ENCODE measurements at regions not wholly inside any gene's neighbourhood (a gene's known extent, or its start where the extent isn't known, plus 50 kb on each side); places are given as distances from the start of the nearest gene placed in this dataset.
A peak's percentile ranks its signal among the peaks of the same experiment; 100 is the strongest.
"Not testable (repeated sequence)": the region's sequence is repeated elsewhere in the genome, so short reads cannot be mapped to it uniquely, and the experiment has no call there.

DNA sequence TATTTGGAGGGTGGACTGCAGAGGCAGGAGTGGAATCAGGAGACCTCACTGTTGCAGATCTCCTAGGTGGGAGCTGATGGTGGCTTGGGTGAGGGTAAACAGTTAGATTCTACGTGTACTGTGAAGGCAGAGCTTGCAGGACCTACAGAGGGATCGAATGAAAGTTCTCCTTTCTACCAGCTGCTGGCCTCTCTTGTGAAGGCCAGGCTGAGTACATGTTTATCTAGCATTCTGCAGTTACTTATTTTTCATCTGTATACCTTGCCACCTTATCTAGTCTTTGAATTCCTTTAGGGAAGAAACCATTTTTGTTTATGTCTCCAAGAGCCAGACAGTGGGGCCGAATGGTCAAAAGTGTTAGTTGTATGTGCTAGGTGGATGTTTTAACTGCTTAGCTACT lies 57.6 kb downstream of the PTTG1 start:
- DNase-seq (ENCODE audit: low spot score), result no peak

DNA sequence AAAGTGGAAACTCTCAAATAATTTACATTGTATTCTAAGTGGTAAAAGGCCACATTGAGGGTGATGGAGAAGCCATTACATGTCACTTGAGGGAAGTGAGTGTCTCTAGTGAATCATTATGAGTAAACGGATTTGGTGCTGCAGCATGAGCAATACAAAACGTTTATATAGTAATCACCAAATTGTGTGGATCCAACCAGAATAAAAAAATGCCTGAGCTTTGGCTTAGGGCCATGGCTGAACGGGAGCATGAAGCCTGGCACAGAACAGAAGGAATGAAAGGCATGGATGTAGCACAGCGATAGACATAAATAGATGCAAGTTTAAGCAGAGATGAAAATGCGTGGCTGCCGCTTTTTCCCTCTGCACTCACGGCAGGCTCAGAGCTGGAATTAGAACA lies 58.3 kb downstream of the PTTG1 start:
- no peak for DNase-seq (ENCODE audit: low spot score)

DNA sequence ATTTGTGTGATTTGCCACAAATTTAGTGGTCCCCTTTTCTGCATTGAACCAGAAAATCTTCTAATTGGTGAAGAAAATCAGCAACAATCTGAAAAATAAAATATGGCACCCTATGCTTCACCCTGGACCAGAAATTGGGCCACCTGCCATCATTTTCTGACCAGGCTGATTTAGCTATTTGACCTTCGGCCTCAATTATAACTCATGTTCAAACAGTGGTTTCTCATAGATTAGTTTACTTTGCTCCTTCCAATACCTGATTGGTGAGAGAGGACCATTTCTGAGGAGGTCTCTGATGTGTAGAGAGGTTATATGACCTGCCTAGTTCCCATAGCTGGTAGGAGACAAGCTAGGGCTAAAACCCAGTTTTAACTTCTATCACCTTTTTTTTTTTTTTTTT lies 59.0 kb downstream of the PTTG1 start:
- DNase-seq (ENCODE audit: low spot score), result no peak

DNA sequence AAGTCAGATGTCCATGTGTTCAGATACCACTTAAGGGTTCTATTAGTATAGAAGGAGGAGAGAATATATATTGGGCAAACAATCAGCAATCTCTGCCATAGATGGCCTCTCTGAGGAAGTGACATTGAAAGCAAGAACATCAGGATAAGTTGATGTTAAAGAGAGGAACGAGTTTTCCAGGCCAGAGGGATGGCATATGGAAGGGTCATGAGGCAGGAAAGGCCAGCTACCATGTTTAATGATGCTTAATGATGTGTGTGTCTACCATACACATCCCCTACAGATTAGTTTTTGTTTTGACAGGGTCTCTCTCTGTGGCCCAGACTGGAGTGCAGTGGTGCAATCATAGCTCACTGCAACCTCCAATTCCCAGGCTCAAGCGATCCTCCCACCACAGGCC lies 63.0 kb downstream of the PTTG1 start:
- DNase-seq (ENCODE audit: low spot score), result no peak

DNA sequence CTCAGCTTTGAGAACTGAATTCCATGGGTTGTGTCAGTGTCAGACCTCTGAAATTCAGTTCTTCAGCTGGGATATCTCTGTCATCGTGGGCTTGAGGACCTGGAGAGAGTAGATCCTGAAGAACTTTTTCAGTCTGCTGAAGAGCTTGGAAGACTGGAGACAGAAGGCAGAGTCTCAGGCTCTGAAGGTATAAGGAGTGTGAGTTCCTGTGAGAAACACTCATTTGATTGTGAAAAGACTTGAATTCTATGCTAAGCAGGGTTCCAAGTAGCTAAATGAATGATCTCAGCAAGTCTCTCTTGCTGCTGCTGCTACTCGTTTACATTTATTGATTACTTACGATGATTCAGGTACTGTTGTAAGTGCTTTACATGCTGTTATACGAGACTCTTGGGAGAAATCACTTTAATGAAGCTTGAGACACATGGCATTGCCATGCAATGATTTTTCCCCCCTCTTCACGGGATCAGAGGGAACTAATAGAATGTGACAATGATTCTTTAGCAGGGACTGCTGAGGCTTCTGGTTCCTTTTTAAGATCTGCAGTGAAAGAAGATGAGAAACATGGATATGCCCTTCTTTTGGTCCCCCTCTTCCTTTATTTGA lies 63.8 kb downstream of the PTTG1 start:
- no peak for DNase-seq (ENCODE audit: low spot score)

DNA sequence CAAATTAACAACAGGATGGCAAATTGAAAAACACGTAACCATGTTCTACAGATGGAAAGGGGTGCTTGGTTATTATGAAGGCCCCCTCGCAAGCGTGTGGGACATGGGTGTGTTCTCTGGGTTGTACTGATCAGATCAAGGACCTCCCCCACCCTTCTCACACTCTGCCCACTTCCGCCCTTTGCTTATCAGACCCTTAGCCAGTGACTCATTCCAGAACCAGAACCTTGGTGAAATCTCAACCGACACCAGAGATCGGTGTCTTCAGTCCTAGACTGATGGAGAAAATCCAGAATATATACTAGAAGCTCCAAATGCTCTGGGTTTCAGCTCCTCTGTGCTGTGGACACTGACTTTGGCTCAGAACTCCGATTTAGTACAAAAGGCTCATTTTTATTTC lies 64.9 kb downstream of the PTTG1 start:
- no peak for DNase-seq (ENCODE audit: low spot score)

DNA sequence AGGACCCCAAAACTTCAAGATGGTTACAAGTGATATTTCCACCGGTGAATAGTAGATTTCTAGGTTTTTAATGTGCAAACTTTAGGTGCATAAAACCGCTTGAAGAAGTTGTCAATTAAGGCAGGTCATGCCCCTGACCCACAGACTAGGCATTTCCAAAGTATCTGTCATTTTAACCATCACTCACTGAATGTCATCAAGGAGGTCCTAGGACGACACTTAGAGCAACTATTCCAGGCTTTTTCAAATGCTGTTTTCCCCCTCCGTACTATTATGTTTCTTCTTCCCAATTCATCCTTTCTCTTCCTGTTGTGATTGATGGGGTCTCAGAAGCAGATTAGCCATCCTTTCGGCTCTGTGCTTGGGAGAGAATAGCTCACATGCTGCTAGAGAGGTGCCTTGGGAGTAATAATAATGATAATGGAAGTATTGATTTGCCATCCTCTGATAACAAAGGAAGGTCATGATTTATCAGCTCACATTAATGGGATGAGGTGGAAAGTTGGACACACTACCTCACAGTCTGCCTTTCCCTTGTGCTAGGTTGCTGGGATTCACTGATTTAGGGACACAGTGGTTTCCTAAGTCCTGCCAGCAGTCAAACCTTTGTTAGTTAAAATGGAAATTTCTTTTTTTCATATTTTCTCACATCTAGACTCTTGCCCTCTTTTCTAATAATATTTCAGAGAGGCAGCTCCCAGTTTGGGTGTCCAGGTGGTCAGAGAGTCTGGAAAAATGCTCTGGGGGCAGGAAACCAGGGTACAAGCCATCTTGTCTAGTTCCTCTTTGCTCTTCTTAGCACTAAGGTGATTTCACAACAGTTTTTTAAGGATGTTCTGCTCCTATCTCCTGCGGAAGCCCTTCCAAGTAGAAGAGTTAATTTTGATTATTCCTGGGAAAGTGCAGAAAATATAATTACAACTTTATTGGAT lies 67.0 kb downstream of the PTTG1 start:
- no peak for DNase-seq (ENCODE audit: low spot score)

DNA sequence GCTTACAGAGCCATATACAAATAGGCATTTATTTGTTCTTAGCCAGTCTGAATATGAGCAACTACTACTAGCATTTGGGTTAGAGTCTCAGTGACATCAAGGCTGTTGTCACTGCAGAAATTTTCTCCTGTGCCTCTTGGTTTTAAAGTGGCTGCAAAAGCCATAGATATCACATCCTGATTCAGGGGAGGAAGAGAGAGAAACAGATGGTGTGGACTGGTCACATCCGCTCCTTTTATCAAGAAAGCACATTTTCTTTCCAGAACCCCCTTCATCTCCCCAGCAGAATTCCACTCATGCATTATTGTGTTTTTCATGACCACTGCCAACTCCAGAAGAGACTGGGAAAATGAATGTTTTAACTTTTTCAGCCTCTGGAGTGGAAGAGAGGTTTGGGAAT lies 69.8 kb downstream of the PTTG1 start:
- DNase-seq (ENCODE audit: low spot score), result no peak

DNA sequence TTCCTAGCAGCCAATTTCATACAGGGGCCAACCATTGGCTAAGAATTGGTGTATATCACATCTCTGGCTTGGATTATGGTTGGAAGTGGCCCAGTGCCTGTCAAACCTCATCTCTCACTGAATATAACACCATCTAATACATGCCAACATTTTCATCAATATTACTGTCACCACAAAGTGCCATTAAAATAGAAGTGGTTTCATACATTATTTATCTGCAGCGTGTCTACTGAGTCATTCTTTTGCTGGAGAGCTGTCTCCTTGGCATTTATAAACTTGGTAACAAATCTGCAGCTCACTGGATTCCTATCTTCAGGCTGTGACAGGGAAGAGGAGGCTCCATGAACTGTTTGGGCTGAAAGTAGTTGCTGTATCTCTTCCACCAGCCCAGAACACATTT lies 70.9 kb downstream of the PTTG1 start:
- no peak for DNase-seq (ENCODE audit: low spot score)

DNA sequence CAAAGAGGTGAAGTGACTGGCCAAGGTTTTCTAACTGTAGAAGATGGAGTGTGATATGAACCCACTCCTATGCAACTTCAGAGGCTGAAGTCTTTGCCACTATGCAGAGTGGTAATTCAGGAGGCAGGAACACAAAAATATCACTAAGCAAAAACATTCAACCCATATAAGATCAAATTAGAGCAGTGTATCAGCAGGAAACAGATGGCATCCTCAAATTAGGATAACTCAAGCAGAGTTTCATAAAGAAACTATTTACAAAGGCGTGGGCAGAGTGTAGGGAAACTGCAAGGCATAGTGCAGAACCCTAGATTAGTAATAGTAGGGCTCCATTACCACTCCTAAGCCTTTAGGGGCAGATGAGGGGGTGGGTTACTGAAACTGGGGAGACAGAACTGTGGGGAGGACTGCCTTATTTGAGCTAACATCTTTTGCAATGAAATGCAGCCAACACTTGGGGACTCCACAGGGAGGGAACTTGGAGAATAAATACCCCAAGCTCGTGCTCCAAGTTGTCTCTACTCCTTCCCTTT lies 72.2 kb downstream of the PTTG1 start:
- no peak for DNase-seq (ENCODE audit: low spot score)

DNA sequence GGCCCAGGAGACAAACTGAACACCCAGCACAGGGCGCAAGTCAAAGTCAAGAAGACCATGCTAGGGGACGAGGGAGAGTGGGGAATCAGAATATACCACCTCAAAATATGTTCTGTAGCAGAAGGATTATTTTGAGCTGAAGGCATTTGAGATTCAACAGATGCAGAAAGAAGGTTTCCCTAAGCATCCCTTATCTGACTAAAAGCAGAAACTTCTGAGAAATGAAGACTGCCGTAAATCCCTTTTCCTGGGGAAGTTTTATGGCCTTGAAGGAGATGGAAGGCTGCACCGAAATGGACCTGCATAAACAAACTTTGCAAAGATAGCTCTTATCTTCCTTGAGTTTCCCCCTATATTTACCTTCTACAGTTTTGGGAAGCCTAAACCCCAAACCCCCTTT lies 72.8 kb downstream of the PTTG1 start:
- DNase-seq (ENCODE audit: low spot score), result no peak

DNA sequence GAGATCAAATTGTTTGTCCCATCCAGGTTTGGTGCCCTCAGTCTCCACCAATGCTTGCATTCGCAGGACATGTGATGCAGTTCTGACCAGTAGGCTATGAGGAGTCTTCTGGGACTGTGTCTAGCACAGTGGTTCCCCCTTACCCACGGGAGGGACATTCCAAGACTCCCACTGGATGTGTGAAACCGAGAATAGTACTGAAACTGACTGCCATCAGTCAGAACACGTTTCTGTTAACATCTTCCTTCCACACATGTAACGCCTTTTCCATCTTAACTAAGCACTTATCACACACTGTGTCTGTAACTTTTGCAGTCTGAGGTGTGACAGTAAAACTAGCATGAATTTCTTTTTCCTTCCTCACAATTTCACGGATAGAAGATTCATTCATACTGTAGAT lies 74.7 kb downstream of the PTTG1 start:
- DNase-seq (ENCODE audit: low spot score), result no peak

DNA sequence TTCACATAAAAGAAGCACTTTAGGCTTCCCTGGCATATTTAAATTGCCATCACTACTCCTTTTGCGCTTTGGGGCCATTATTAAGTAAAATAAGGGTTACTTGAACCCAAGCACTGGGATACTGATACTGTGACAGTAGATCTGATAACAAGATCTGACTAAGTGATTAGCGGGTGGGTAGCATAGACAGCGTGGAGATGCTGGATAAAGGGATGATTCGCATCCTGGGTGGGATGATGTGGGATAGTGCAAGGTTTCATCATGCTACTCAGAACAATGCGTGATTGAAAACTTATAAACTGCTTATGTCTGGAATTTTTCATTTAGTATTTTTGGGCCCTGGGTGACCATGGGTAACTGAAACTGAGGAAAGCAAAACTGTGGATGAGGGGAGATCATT lies 75.1 kb downstream of the PTTG1 start:
- no peak for DNase-seq (ENCODE audit: low spot score)

DNA sequence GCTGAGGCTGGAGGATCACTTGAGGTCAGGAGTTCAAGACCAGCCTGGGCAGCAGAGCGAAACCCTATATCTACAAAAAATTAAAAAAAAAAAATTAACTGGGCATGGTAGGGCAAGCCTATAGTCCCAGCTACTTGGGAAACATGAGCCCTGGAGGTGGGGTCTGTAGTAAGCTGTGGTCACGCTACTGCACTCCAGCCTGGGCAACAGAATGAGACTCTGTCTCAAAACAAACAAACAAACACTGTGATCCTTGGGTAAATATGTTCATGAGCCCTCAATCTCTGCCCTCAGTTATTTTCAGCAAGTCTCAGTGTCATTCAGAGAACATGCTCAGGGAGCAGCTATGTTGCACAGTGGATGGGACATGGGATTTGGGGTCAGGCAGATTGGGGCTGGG lies 76.2 kb downstream of the PTTG1 start:
- no peak for DNase-seq (ENCODE audit: low spot score)

DNA sequence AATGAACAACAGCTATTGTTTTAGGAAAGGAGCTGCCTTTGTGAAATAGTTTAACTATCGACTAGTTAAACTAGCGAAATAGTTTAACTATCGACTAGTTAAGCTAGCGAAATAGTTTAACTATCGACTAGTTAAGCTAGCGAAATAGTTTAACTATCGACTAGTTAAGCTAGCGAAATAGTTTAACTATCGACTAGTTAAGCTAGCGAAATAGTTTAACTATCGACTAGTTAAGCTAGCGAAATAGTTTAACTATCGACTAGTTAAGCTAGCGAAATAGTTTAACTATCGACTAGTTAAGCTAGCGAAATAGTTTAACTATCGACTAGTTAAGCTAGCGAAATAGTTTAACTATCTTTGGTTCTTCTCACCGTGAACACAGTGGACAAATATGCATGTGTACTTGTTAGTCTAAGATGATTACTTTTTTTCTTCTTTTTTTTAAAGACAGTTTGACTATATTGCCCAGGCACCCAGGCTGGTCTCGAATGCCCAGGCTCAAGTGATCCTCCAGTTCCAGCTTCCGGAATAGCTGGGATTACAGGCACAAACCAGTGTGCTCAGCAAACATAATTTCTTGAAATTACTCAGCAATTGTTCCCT lies 76.9 kb downstream of the PTTG1 start:
- not testable (repeated sequence) for DNase-seq (ENCODE audit: low spot score)

DNA sequence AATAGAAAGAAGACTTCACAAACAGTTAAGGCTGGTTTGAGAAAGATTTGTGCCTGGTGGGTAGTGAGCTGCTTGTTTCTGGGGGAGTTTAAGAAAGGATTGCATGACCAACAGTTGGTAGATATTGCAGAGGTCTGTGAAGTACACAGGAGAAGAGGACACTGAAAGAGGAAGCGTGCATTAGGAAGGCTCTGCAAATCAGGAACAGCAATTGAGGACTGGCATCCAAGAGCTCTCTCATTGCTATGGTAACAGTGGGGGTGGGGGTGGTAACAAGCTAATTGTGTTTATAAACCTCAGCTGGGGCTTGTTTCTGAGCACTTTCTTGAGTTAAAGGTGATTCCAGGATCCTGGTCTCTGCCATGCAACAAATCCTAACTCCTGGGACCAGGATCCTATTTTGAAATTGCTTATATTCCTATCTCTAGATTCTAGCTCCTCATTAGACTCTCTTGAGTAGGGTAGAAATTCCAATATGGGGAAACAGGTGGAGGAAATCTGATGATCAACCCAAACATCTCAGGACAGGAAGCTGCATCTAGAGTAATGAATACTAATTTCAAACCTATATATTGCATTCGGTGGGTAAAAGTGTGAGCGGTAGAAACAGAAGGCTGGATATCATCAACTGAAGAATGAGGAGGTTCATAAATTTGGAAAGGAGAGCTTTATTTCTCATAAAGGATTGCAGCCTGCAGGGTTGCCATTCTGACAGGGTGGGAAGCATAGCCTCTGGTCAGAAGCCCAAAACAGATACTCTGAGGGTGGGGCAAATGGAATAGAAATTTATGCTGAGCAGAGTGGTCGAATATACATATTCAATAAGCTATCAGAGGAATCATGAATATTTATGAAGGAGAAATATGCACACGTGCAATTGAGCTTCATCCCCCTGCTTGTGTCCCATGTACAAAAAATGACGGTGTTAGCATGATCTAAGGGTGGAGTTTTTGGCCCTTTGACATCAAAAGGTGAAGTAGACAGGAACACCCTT lies 79.4 kb downstream of the PTTG1 start:
- DNase-seq (ENCODE audit: low spot score), result no peak

DNA sequence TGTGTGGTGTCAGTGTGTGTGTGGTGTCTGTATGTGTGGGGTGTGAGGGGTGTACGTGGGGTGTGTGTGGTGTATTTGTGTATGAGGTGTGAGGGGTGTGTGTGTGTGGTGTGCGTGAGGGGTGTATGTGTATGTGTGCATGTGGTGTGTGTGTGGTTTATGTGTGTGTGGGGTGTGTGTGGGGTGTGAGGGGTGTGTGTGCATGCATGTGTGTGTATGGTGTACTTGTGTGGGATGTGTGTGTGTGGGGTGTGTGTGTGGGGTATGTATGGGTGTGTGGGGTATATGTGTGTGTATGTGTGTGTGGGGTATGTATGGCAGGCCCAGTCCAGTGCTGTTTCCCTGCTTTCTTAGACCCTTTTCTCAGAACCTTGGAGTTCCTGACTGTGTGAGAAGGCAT lies 83.3 kb downstream of the PTTG1 start:
- DNase-seq (ENCODE audit: low spot score), result no peak

DNA sequence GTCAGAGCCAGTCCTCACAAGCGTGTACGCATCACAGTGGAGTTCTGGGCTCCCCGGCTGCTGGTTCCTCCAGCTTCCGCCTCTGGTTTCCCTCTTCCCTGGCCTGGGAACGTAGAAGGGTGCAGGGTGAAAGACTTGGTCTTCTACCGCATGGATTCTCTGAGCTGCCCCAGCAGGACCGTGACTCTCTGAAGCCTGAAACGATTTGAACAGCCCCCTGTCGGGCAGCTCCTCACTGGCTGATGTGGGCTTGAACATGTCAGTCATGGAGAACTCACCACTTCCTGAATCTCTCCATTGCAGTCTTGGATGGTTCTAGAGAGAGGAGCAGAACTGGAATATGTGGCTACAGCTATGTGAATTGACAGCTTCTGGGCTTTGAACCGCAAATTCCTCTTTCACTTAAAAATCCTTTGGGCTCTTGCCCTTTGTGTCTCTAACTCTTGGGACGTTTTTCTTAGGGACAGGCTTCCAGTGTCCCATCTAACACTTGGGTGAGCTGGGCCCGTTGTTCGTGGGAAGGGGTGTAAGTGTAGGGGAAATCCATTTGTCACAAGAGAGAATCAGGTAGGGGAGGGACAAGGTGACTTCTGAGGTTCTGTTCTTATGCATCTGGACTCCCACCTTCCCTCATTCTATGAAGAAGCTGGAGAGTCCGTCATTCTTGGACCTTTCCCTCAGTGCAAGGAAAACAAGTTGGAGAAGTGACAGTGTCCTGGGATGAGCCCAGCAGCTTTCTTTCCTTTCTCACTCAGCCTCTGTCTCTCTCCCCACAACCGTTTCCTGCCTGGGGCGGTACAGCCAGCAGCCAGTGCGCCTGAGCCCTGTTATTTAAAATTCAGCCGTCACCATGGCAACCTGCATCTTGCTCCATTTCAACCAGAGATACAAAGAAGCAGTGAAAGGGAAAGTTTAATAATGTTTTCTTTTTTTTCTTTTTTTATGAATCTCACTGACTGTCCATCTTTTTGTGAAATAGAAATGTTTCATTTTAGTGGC lies 84.7 kb downstream of the PTTG1 start:
- peak; percentile 39 for DNase-seq (ENCODE audit: low spot score)

DNA sequence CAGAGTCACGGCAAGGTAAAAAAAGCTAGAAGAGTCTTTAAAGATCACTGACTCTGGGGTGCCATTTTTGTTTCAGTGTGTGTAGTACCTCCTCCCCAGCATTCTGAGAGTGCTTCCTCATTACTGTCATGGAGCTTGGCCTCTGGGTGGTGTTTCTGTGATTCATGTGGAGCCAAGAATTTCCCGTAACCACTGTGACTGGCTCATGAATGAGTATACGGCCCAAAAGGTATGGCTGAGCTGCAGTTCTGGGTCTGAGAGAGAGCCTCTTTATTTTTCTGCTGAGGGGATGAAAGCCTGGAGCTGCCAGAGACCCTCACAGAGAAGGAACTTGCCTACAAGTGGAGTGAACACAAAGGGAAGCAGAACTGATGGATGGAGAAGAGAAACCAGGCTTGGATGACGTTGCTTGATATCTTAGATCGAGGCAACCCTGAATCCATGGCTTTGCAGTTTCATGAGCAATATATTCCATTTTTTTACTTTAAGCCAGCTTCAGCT lies 85.6 kb downstream of the PTTG1 start:
- peak; percentile 15 for DNase-seq (ENCODE audit: low spot score)

DNA sequence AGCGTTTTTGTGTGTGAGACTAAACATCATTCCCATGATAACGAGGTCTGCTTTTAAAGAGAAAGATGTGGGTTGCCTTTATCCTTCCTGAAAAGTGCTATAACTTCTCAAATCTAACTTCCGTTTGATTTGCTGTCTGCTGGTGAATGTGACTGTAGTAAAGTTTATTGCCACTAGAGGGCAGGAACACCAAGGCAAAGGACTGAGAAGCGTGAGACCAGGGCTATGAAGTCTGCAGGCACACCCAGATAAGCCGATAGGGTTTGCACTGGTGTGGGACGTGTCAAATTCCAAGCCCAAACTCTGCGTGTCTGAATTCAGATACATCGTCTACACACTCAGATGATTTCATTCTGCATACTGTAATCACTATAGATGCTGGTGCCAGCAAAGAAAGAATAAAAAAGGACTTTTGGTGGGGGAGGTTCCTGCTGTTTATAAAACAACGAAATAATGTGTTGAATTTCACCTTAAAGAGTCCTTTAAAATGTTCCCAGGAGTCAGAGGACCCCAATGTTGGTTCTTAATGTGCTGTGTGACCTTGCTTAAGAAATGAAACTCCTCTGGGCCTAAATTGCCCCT lies 87.2 kb downstream of the PTTG1 start:
- DNase-seq (ENCODE audit: low spot score), result peak; percentile 74

All from germinal center (tissue), 1 donor.